ENCODE measurements at regions not wholly inside any gene's neighbourhood (a gene's known extent, or its start where the extent isn't known, plus 50 kb on each side); places are given as distances from the start of the nearest gene placed in this dataset.

GRCh38 chr10:129027906-129028305, 439.1 kb upstream of the MGMT start:
- Histone ChIP-seq H4K20me1 (replicated peaks; ENCODE audit: control insufficient read depth, insufficient read depth, low read length) (no peaks in the 10 kb centered on the region), H3K4me2 (ENCODE audit: insufficient read depth, low read length) (no peak overlapping the region), H3K79me2 (ENCODE audit: control insufficient read depth, insufficient read depth, low read length) (no peaks in the 10 kb centered on the region), H3K27me3 (ENCODE audit: control insufficient read depth in 2 of 2, insufficient read depth in 2 of 2, low read length in 2 of 2) (peaks cover 0 to 39% of the 10 kb centered on the region in 2 experiments; a peak in 3 of 5 replicates), H3K9me1 (ENCODE audit: control insufficient read depth, insufficient read depth, low read length) (no peaks in the 10 kb centered on the region), H3K27ac (ENCODE audit: extremely low read depth, low read depth, low read length) (no peak overlapping the region), H3K9me3 (replicated peaks; ENCODE audit: control insufficient read depth, insufficient read depth, low read depth, low read length) (no peaks in the 10 kb centered on the region), H3K9ac (ENCODE audit: insufficient read depth in 1 of 2, low read depth in 2 of 2, low read length in 2 of 2) (no peak overlapping the region), H3K4me3 (no peak overlapping the region), H3K36me3 (ENCODE audit: control insufficient read depth, insufficient read depth, low read length) (no peaks in the 10 kb centered on the region), H3K4me1 (replicated peaks in 1 of 2; ENCODE audit: control insufficient read depth in 2 of 2, insufficient read depth in 2 of 2, low read length in 2 of 2) (no peaks in the 10 kb centered on the region), H2AFZ (ENCODE audit: low read depth, low read length) (no peak overlapping the region)
- POLR2A ChIA-PET, result interaction anchor here (0.6 kb wide), 1 partner anchor 302 kb away, joined by 3 read pairs; no protein-coding TSS in a partner anchor
- CTCF ChIA-PET (ENCODE audit: low intra/inter-chr PET ratio), result no interaction called here
- DNase-seq (ENCODE audit: extremely low read depth in 1 of 4, low spot score in 3 of 4) (no peak), ATAC-seq (no peak), FAIRE-seq (no peak)
- in situ Hi-C loops (cut with MboI) (no loop called here), intact Hi-C loops (cut with micrococcal nuclease) (no loop called here)
- TF ChIP-seq ZNF175 (CRISPR knock-in tag; IDR thresholded peaks at IDR 0.05; ENCODE audit: low read depth) (no peak), POLR2A (conservative IDR thresholded peaks at IDR 0.05) (no peak), BDP1 (IDR thresholded peaks at IDR 0.05; ENCODE audit: insufficient read depth, insufficient read length) (no peak), STAT5A (IDR thresholded peaks at IDR 0.05; ENCODE audit: borderline replicate concordance, low read length) (no peak), RFX1 (IDR thresholded peaks at IDR 0.05) (no peak), MBD1 (CRISPR knock-in tag; IDR thresholded peaks at IDR 0.05) (no peak), KAT7 (CRISPR knock-in tag; IDR thresholded peaks at IDR 0.05; ENCODE audit: borderline replicate concordance) (no peak), SMARCB1 (IDR thresholded peaks at IDR 0.05; ENCODE audit: insufficient read length, low read depth) (no peak), CREBBP (IDR thresholded peaks at IDR 0.05; ENCODE audit: low read depth, low read length) (no peak), ZEB2 (IDR thresholded peaks at IDR 0.05) (no peak), FOXP4 (CRISPR knock-in tag; IDR thresholded peaks at IDR 0.05; ENCODE audit: borderline replicate concordance) (no peak)
- BruUV-seq (replicated peaks), result no TSS peak
- WGBS (ENCODE audit: insufficient coverage, low coverage, missing lambda C conversion rate), result 0% methylated on average over 3 of the region's 5 CpGs

Measured in K562 (cell line).